Gastroesophageal sphincter (tissue), 3 donors: ENCODE measurements at regions not wholly inside any gene's neighbourhood (a gene's known extent, or its start where the extent isn't known, plus 50 kb on each side); places are given as distances from the start of the nearest gene placed in this dataset.

Experiments used
- EP300 ChIP-seq: sonication (generic); formaldehyde crosslinking; IDR thresholded peaks from one replicate; pipeline ENCODE4 v1.6.1; 2017; ENCODE audit warnings: antibody characterized with exemption, mild to moderate bottlenecking
- POLR2AphosphoS5 ChIP-seq: sonication (generic); formaldehyde crosslinking; IDR thresholded peaks from one replicate; pipeline ENCODE4 v1.6.1; 2017; ENCODE audit warnings: antibody characterized with exemption
- TF ChIP-seq, protein P1 (sequence below), 4 experiments: fragments of 200-600 bp in 2 of 4; fragments of 450-650 bp in 2 of 4; sonication (generic) in 1 of 4; IDR thresholded peaks; one replicate each; pipeline ENCODE4 v1.5.1; 2017 to 2019; ENCODE audit warnings: antibody characterized with exemption in 4 of 4, mild to moderate bottlenecking in 2 of 4, moderate library complexity in 2 of 4

GRCh38 chr13:44734201-44734707 lies 158.1 kb upstream of the TSC22D1 start:
- TF ChIP-seq, protein P1, sequence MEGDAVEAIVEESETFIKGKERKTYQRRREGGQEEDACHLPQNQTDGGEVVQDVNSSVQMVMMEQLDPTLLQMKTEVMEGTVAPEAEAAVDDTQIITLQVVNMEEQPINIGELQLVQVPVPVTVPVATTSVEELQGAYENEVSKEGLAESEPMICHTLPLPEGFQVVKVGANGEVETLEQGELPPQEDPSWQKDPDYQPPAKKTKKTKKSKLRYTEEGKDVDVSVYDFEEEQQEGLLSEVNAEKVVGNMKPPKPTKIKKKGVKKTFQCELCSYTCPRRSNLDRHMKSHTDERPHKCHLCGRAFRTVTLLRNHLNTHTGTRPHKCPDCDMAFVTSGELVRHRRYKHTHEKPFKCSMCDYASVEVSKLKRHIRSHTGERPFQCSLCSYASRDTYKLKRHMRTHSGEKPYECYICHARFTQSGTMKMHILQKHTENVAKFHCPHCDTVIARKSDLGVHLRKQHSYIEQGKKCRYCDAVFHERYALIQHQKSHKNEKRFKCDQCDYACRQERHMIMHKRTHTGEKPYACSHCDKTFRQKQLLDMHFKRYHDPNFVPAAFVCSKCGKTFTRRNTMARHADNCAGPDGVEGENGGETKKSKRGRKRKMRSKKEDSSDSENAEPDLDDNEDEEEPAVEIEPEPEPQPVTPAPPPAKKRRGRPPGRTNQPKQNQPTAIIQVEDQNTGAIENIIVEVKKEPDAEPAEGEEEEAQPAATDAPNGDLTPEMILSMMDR (IDR thresholded peaks at IDR 0.05), result no peak
- no peak for TF ChIP-seq EP300
- no peak for TF ChIP-seq POLR2AphosphoS5
